K562 (cell line): ENCODE measurements at regions not wholly inside any gene's neighbourhood (a gene's known extent, or its start where the extent isn't known, plus 50 kb on each side); places are given as distances from the start of the nearest gene placed in this dataset.

Experiments
- CEBPB ChIP-seq: fragments of 450-650 bp; IDR thresholded peaks from 2 replicates; pipeline ENCODE4 v1.6.1; 2016; ENCODE audit warnings: missing genetic modification characterization, missing compliant biosample characterization
- NELFE ChIP-seq: IDR thresholded peaks from 2 replicates; pipeline ENCODE4 v1.6.1; 2011; ENCODE audit warnings: mild to moderate bottlenecking; ENCODE audit not compliant: insufficient read depth, insufficient read length
- NUFIP1 ChIP-seq: fragments of 450-650 bp; IDR thresholded peaks from 2 replicates; pipeline ENCODE4 v1.6.1; 2018; ENCODE audit not compliant: partially characterized antibody
- SAP30 ChIP-seq: fragments of 200-600 bp; sonication (generic); IDR thresholded peaks from 2 replicates; pipeline ENCODE4 v1.6.1; 2012; ENCODE audit warnings: borderline replicate concordance, low read depth, mild to moderate bottlenecking, moderate library complexity, low read length, control low read depth, inconsistent platforms; ENCODE audit not compliant: insufficient read depth, poor library complexity, severe bottlenecking
- ZNF224 ChIP-seq: sonication (generic); formaldehyde crosslinking; IDR thresholded peaks from 2 replicates; pipeline ENCODE4 v1.8.0; 2022; ENCODE audit warnings: mild to moderate bottlenecking, missing genetic modification reagents
- ZZZ3 ChIP-seq: fragments of 450-650 bp; IDR thresholded peaks from 2 replicates; pipeline ENCODE4 v1.6.1; 2016; ENCODE audit warnings: antibody characterized with exemption, mild to moderate bottlenecking, moderate library complexity

DNA sequence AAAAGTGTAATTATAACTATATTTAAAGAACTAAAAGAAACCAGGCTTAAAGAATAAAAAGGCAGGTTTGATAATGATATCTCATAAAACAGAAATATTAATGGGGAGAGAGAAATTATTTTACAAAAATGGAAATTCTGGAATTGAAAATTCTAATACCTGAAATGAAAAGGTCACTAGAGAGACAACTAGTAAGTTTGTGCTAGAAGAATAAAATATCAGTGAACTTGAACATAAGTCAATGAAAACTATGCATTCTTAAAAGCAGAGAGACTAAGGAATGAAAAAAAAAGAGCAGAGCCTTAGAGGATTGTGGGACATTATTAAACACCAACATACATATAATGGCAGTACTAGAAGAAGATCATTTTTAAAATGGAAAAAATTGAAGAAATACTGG lies 1475.0 kb upstream of the ZEB2 start:
- TF ChIP-seq ZNF224 (CRISPR knock-in tag) = no peak
- no peak for TF ChIP-seq NELFE
- no peak for TF ChIP-seq ZZZ3
- TF ChIP-seq SAP30 = no peak
- no peak for TF ChIP-seq CEBPB
- TF ChIP-seq NUFIP1 = no peak
